Esophagus mucosa (tissue), 1 donor: ENCODE measurements at regions not wholly inside any gene's neighbourhood (a gene's known extent, or its start where the extent isn't known, plus 50 kb on each side); places are given as distances from the start of the nearest gene placed in this dataset.

Source experiments
- ATAC-seq: fragments of 200-7000 bp; cut with Tn5 transposase; one replicate; pipeline ENCODE4 v1.9.1; 2020
- donor health status: DM: yes; HTN: yes; CAD: no.

- no peak for ATAC-seq
These were observed 141.2 kb downstream of the RBFOX3 start for GRCh38 chr17:79469646-79470045.

GRCh38 chr17:79468183-79468944, 142.5 kb downstream of the RBFOX3 start:
- no peak for ATAC-seq

- ATAC-seq = no peak
These were observed 144.1 kb downstream of the RBFOX3 start for GRCh38 chr17:79466562-79467350.

- no peak for ATAC-seq
These were observed 145.2 kb downstream of the RBFOX3 start for GRCh38 chr17:79465681-79466025.

- no peak for ATAC-seq
These were observed 145.7 kb downstream of the RBFOX3 start for GRCh38 chr17:79465011-79465680.

GRCh38 chr17:79464318-79465010, 146.4 kb downstream of the RBFOX3 start:
- ATAC-seq = no peak

GRCh38 chr17:79463421-79464317, 147.2 kb downstream of the RBFOX3 start:
- ATAC-seq = no peak

GRCh38 chr17:79461041-79461440, 149.8 kb downstream of the RBFOX3 start:
- ATAC-seq = no peak

GRCh38 chr17:79459846-79460245, 151.0 kb downstream of the RBFOX3 start:
- ATAC-seq = no peak

GRCh38 chr17:79459003-79459655, 151.7 kb downstream of the RBFOX3 start:
- ATAC-seq = no peak

GRCh38 chr17:79458356-79458755, 152.5 kb downstream of the RBFOX3 start:
- no peak for ATAC-seq

- ATAC-seq = no peak
These were observed 153.0 kb downstream of the RBFOX3 start for GRCh38 chr17:79457889-79458288.

GRCh38 chr17:79457376-79457775, 153.5 kb downstream of the RBFOX3 start:
- ATAC-seq = no peak

- ATAC-seq = no peak
These were observed 155.2 kb downstream of the RBFOX3 start for GRCh38 chr17:79455636-79456035.

- no peak for ATAC-seq
These were observed 156.0 kb downstream of the RBFOX3 start for GRCh38 chr17:79454826-79455225.

GRCh38 chr17:79453481-79453880, 157.4 kb downstream of the RBFOX3 start:
- ATAC-seq = no peak

- ATAC-seq = no peak
These were observed 158.1 kb downstream of the RBFOX3 start for GRCh38 chr17:79452706-79453105.

- ATAC-seq = no peak
These were observed 159.7 kb downstream of the RBFOX3 start for GRCh38 chr17:79451167-79451566.

GRCh38 chr17:79446399-79447009, 164.3 kb downstream of the RBFOX3 start:
- no peak for ATAC-seq

GRCh38 chr17:79444198-79444597, 166.7 kb downstream of the RBFOX3 start:
- ATAC-seq = no peak

GRCh38 chr17:79443026-79443425, 167.8 kb downstream of the RBFOX3 start:
- no peak for ATAC-seq
